ENCODE measurements at regions not wholly inside any gene's neighbourhood (a gene's known extent, or its start where the extent isn't known, plus 50 kb on each side); places are given as distances from the start of the nearest gene placed in this dataset.

GRCh38 chr11:93072229-93072914, 102.9 kb downstream of the MTNR1B start:
- no peak overlapping the region for H3K4me3 ChIP-seq
- no peak overlapping the region for H3K27ac ChIP-seq
- ATAC-seq: no peak
- H3K36me3 ChIP-seq: no peaks in the 10 kb centered on the region
- H3K27me3 ChIP-seq (ENCODE audit: low read depth): no peaks in the 10 kb centered on the region
- intact Hi-C loops (cut with DNase I): no loop called here
- TF ChIP-seq CTCF (IDR thresholded peaks at IDR 0.05): no peak
- no peaks in the 10 kb centered on the region for H3K4me1 ChIP-seq
- no peak for DNase-seq
- no peaks in the 10 kb centered on the region for H3K9me3 ChIP-seq

GRCh38 chr11:93073026-93073425, 103.6 kb downstream of the MTNR1B start:
- no peaks in the 10 kb centered on the region for H3K9me3 ChIP-seq
- H3K4me3 ChIP-seq: no peak overlapping the region
- no peaks in the 10 kb centered on the region for H3K4me1 ChIP-seq
- no peak overlapping the region for H3K27ac ChIP-seq
- no peak for ATAC-seq
- H3K36me3 ChIP-seq: no peaks in the 10 kb centered on the region
- no peak for DNase-seq
- no peak for TF ChIP-seq CTCF (IDR thresholded peaks at IDR 0.05)
- intact Hi-C loops (cut with DNase I): no loop called here
- no peaks in the 10 kb centered on the region for H3K27me3 ChIP-seq (ENCODE audit: low read depth)

- no peak overlapping the region for H3K4me3 ChIP-seq
- ATAC-seq (no peak), DNase-seq (no peak)
- H3K9me3 ChIP-seq: no peaks in the 10 kb centered on the region
- no peaks in the 10 kb centered on the region for H3K36me3 ChIP-seq
- no peaks in the 10 kb centered on the region for H3K4me1 ChIP-seq
- no peaks in the 10 kb centered on the region for H3K27me3 ChIP-seq (ENCODE audit: low read depth)
- no peak overlapping the region for H3K27ac ChIP-seq
- intact Hi-C loops (cut with DNase I): no loop called here
- no peak for TF ChIP-seq CTCF (IDR thresholded peaks at IDR 0.05)
Measured at GRCh38 chr11:93073508-93074280, 104.2 kb downstream of the MTNR1B start.

- H3K36me3 ChIP-seq: no peaks in the 10 kb centered on the region
- no peaks in the 10 kb centered on the region for H3K9me3 ChIP-seq
- H3K27me3 ChIP-seq (ENCODE audit: low read depth): no peaks in the 10 kb centered on the region
- DNase-seq: no peak
- no peak for TF ChIP-seq CTCF (IDR thresholded peaks at IDR 0.05)
- H3K4me3 ChIP-seq: no peak overlapping the region
- no peak for ATAC-seq
- H3K27ac ChIP-seq: no peak overlapping the region
- intact Hi-C loops (cut with DNase I): no loop called here
- no peaks in the 10 kb centered on the region for H3K4me1 ChIP-seq
Measured at GRCh38 chr11:93074352-93074751, 104.9 kb downstream of the MTNR1B start.

GRCh38 chr11:93075782-93076181, 106.3 kb downstream of the MTNR1B start:
- H3K36me3 ChIP-seq: no peaks in the 10 kb centered on the region
- no peak for TF ChIP-seq CTCF (IDR thresholded peaks at IDR 0.05)
- no peak overlapping the region for H3K4me3 ChIP-seq
- no peaks in the 10 kb centered on the region for H3K27me3 ChIP-seq (ENCODE audit: low read depth)
- ATAC-seq (no peak), DNase-seq (no peak)
- H3K9me3 ChIP-seq: no peaks in the 10 kb centered on the region
- no peak overlapping the region for H3K27ac ChIP-seq
- intact Hi-C loops (cut with DNase I): no loop called here
- H3K4me1 ChIP-seq: no peaks in the 10 kb centered on the region

All from lower lobe of right lung (tissue), 2 donors.